ENCODE measurements at regions not wholly inside any gene's neighbourhood (a gene's known extent, or its start where the extent isn't known, plus 50 kb on each side); places are given as distances from the start of the nearest gene placed in this dataset.

- TF ChIP-seq EZH2 (IDR thresholded peaks at IDR 0.05; ENCODE audit: low read depth): no peak
- TF ChIP-seq, protein P1, sequence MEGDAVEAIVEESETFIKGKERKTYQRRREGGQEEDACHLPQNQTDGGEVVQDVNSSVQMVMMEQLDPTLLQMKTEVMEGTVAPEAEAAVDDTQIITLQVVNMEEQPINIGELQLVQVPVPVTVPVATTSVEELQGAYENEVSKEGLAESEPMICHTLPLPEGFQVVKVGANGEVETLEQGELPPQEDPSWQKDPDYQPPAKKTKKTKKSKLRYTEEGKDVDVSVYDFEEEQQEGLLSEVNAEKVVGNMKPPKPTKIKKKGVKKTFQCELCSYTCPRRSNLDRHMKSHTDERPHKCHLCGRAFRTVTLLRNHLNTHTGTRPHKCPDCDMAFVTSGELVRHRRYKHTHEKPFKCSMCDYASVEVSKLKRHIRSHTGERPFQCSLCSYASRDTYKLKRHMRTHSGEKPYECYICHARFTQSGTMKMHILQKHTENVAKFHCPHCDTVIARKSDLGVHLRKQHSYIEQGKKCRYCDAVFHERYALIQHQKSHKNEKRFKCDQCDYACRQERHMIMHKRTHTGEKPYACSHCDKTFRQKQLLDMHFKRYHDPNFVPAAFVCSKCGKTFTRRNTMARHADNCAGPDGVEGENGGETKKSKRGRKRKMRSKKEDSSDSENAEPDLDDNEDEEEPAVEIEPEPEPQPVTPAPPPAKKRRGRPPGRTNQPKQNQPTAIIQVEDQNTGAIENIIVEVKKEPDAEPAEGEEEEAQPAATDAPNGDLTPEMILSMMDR (conservative IDR thresholded peaks at IDR 0.05): no peak
- H3K9me2 ChIP-seq (ENCODE audit: insufficient read depth): no peaks in the 10 kb centered on the region
- no peaks in the 10 kb centered on the region for H3K4me1 ChIP-seq (replicated peaks; ENCODE audit: insufficient read depth)
- no peaks in the 10 kb centered on the region for H3K36me3 ChIP-seq (ENCODE audit: low read depth)
- BruUV-seq (replicated peaks): no TSS peak
- H3F3A ChIP-seq (ENCODE audit: insufficient read depth, low read depth): no peaks in the 10 kb centered on the region
- no peak for DNase-seq
- H3K27ac ChIP-seq: no peak overlapping the region
- ChIA-PET POLR2A (ENCODE audit: unreplicated experiment) (interaction anchor here (0.7 kb wide), 1 partner anchor 102 kb away, joined by 6 read pairs; no protein-coding TSS in a partner anchor), CTCF (no interaction called here)
- H3K9me3 ChIP-seq (ENCODE audit: insufficient read depth, low read depth): no peaks in the 10 kb centered on the region
- H3K27me3 ChIP-seq (ENCODE audit: insufficient read depth, low read depth): no peaks in the 10 kb centered on the region
- intact Hi-C loops (cut with micrococcal nuclease; ENCODE audit: unreplicated experiment): no loop called here
- H2AFZ ChIP-seq: no peak overlapping the region
- H3K4me3 ChIP-seq: no peak overlapping the region
- H3K79me2 ChIP-seq (ENCODE audit: low read depth): no peaks in the 10 kb centered on the region
- no peaks in the 10 kb centered on the region for H4K20me1 ChIP-seq (ENCODE audit: insufficient read depth)
- no peak overlapping the region for H3K4me2 ChIP-seq
Observed at GRCh38 chr10:4028854-4029583, 244.0 kb upstream of the KLF6 start.

- H2AFZ ChIP-seq: no peak overlapping the region
- no peaks in the 10 kb centered on the region for H3F3A ChIP-seq (ENCODE audit: insufficient read depth, low read depth)
- H3K27ac ChIP-seq: no peak overlapping the region
- intact Hi-C loops (cut with micrococcal nuclease; ENCODE audit: unreplicated experiment): no loop called here
- no peaks in the 10 kb centered on the region for H3K79me2 ChIP-seq (ENCODE audit: low read depth)
- no TSS peak for BruUV-seq (replicated peaks)
- H3K4me1 ChIP-seq (replicated peaks; ENCODE audit: insufficient read depth): no peaks in the 10 kb centered on the region
- no peaks in the 10 kb centered on the region for H3K27me3 ChIP-seq (ENCODE audit: insufficient read depth, low read depth)
- no peak for TF ChIP-seq EZH2 (IDR thresholded peaks at IDR 0.05; ENCODE audit: low read depth)
- TF ChIP-seq, protein P1 (conservative IDR thresholded peaks at IDR 0.05): no peak
- DNase-seq: no peak
- no peaks in the 10 kb centered on the region for H3K9me2 ChIP-seq (ENCODE audit: insufficient read depth)
- POLR2A ChIA-PET (ENCODE audit: unreplicated experiment): no interaction called here
- H3K4me3 ChIP-seq: no peak overlapping the region
- H3K9me3 ChIP-seq (ENCODE audit: insufficient read depth, low read depth): no peaks in the 10 kb centered on the region
- no peaks in the 10 kb centered on the region for H3K36me3 ChIP-seq (ENCODE audit: low read depth)
- no peaks in the 10 kb centered on the region for H4K20me1 ChIP-seq (ENCODE audit: insufficient read depth)
- H3K4me2 ChIP-seq: no peak overlapping the region
- CTCF ChIA-PET: no interaction called here
Observed at GRCh38 chr10:4028027-4028471, 243.0 kb upstream of the KLF6 start.

DNA sequence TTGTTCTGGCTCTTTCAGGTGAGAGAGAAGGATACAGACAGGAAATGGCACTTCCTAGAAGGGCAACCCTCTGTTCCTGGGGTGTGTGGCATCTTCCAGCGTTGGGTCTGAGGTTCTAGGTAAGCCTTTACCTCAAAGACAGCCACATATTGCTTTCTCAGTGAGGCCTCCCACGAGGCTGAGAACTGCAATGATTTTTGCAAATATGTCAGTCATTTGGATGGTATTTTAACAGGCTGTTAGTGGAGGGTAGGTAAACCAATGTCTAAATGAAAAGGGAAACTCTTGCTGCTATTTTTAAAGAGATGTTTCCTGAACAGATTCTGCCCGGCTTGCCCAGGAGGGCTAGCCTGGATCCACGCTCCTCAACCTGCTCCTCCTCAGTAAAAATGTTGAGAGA lies 240.3 kb upstream of the KLF6 start:
- intact Hi-C loops (cut with micrococcal nuclease; ENCODE audit: unreplicated experiment): no loop called here
- TF ChIP-seq, protein P1 (conservative IDR thresholded peaks at IDR 0.05): no peak
- TF ChIP-seq EZH2 (IDR thresholded peaks at IDR 0.05; ENCODE audit: low read depth): no peak
- no peaks in the 10 kb centered on the region for H4K20me1 ChIP-seq (ENCODE audit: insufficient read depth)
- H3K36me3 ChIP-seq (ENCODE audit: low read depth): no peaks in the 10 kb centered on the region
- no peak overlapping the region for H2AFZ ChIP-seq
- CTCF ChIA-PET: no interaction called here
- H3K27ac ChIP-seq: no peak overlapping the region
- H3K4me1 ChIP-seq (replicated peaks; ENCODE audit: insufficient read depth): no peaks in the 10 kb centered on the region
- H3K27me3 ChIP-seq (ENCODE audit: insufficient read depth, low read depth): no peaks in the 10 kb centered on the region
- POLR2A ChIA-PET (ENCODE audit: unreplicated experiment): no interaction called here
- no peak overlapping the region for H3K4me2 ChIP-seq
- no peaks in the 10 kb centered on the region for H3F3A ChIP-seq (ENCODE audit: insufficient read depth, low read depth)
- H3K9me3 ChIP-seq (ENCODE audit: insufficient read depth, low read depth): no peaks in the 10 kb centered on the region
- BruUV-seq (replicated peaks): no TSS peak
- H3K4me3 ChIP-seq: no peak overlapping the region
- H3K9me2 ChIP-seq (ENCODE audit: insufficient read depth): no peaks in the 10 kb centered on the region
- no peak for DNase-seq
- no peaks in the 10 kb centered on the region for H3K79me2 ChIP-seq (ENCODE audit: low read depth)
